GM13976 (cell line): ENCODE measurements at regions not wholly inside any gene's neighbourhood (a gene's known extent, or its start where the extent isn't known, plus 50 kb on each side); places are given as distances from the start of the nearest gene placed in this dataset.
A peak's percentile ranks its signal among the peaks of the same experiment; 100 is the strongest.
"Not testable (repeated sequence)": the region's sequence is repeated elsewhere in the genome, so short reads cannot be mapped to it uniquely, and the experiment has no call there.

Source experiments
- DNase-seq: peaks from one replicate; pipeline ENCODE4 v3.0.0; 2012; ENCODE audit warnings: low spot score
- CTCF ChIP-seq: IDR thresholded peaks from 2 replicates; pipeline ENCODE4 v1.5.1; 2012; ENCODE audit warnings: borderline replicate concordance, mild to moderate bottlenecking; ENCODE audit not compliant: insufficient read depth; ENCODE audit errors: extremely low read depth, missing control alignments, control extremely low read depth
- in situ Hi-C: fragments of 300-500 bp; cut with MboI; formaldehyde crosslinking; loops from one replicate; pipeline ENCODE4 v1.12.0; 2022; ENCODE audit warnings: low sequenced_read_pairs, mixed read lengths, inconsistent platforms; ENCODE audit not compliant: unreplicated experiment

- DNase-seq: no peak
- no peak for TF ChIP-seq CTCF
- in situ Hi-C loops: no loop called here
Observed at GRCh38 chr7:39824456-39825200, 125.4 kb upstream of the CDK13 start.

DNA sequence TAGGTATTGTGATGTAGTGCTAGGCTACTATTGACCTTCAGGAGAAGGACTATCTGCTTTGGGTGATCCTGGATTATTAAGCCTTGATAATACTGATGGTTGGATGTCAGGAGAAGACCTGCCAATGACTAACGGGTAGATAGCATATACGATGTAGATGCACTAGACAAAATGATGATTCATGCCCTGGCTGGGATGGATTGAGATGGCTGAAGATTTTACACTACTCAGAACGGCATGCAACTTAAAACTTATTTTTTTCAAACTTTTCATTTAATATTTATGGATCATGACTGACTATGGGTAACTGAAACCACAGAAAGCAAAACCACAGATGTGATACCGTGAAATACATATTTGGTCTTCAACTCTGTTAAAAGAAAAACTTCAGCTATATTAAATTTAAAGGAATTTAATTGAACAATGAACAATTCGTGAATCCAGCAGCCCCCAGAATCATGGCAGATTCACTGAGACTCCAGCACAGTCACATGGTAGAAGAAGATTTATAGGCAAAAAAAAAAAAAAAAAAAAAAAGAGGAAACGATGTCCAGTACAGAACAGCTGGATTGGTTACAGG is 124.6 kb upstream of the CDK13 start:
- in situ Hi-C loops: no loop called here
- TF ChIP-seq CTCF: no peak
- no peak for DNase-seq

- no peak for DNase-seq
- no peak for TF ChIP-seq CTCF
- in situ Hi-C loops: no loop called here
Observed at GRCh38 chr7:39826166-39826565, 123.9 kb upstream of the CDK13 start.

GRCh38 chr7:39827571-39827970 is 122.5 kb upstream of the CDK13 start:
- in situ Hi-C loops: no loop called here
- no peak for TF ChIP-seq CTCF
- DNase-seq: no peak

GRCh38 chr7:39829028-39829427 is 121.0 kb upstream of the CDK13 start:
- DNase-seq: no peak
- no peak for TF ChIP-seq CTCF
- in situ Hi-C loops: no loop called here

DNA sequence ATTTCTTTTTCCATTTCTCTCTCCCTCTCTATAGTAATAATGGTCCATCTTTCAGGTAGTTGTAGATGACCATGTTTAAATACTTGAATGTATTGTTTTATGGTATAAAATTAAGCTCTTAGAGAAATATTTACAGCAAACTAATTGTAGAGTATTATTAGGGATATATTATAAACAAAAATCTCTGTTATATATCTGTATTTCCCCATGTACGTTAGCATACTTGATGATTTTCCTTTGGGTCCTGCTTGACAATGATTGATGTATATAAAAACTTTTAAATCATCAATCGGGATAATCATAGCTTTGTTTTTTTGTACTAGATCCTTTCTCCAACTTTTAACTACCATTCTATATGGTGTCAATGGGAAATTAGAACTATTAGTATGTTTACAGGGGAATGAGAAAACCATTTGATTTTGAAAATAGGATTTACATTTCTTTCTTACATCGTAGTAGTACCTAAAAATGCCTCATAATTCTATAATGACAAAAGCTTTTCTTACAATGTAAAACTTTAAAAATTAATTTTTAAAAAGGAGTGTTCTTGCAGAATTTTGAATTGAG is 117.5 kb upstream of the CDK13 start:
- DNase-seq: no peak
- no peak for TF ChIP-seq CTCF
- in situ Hi-C loops: no loop called here

DNA sequence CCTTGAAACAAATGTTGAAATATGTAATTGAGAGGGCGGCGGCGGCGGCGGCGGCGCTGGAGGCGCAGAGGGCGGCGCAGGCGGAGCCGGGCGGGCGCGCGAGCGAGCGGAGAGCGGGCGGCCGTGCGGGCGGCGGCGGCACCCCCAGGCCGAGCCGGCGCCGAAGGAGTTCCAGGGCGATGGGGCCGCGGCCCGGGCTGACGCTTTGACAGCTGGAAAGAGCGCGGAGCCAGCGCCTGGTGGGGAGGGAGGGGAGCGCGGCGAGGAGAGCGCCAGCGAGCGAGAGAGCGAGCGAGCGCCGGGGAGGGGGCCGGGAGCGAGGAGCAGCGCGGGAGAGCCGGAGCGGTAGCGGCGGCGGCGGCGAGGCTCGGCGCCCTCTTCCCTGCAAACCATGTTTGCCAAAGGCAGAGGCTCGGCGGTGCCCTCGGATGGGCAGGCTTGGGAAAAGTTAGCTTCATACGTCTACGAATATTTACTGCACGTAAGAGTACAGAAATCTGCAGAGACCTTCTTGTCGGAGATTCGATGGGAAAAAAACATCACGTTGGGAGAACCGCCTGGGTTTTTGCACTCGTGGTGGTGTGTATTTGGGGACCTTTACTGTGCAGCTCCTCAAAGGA is 116.8 kb upstream of the CDK13 start:
- DNase-seq: peak; percentile 40

GRCh38 chr7:39833865-39834634 is 116.0 kb upstream of the CDK13 start:
- DNase-seq, in situ Hi-C loops: not testable (repeated sequence)

More for the DNA sequence above, 116.8 kb upstream of the CDK13 start:
- in situ Hi-C loops: not testable (repeated sequence)
